ENCODE measurements at regions not wholly inside any gene's neighbourhood (a gene's known extent, or its start where the extent isn't known, plus 50 kb on each side); places are given as distances from the start of the nearest gene placed in this dataset.

DNA sequence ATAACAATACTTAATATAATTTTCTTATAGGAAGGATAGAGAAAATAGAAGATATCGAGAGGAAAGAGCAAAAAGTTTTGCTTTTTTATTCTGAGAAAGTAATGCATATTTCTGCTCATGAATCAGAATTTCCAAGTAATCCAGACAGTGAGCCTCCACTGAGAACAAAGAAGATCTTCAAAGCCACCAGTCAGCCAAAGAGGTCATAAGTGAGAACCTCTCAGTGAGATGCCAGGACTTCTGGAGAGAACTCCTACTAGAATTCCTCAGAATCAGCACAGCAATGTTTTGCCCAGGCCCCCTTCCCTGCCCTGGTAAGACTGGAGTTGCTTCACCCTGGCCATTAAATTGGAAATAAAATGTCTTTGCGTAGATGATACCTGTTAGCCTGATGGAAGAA, 254.4 kb upstream of the FAT4 start:
- no peak overlapping the region for H3K4ac ChIP-seq (replicated peaks; ENCODE audit: insufficient read length, low read depth, low read length)
- CTCF ChIA-PET (ENCODE audit: partially characterized antibody) = no interaction called here
- no peak overlapping the region for H2BK20ac ChIP-seq (ENCODE audit: low read length)
- no peak for FAIRE-seq
- H4K8ac ChIP-seq (ENCODE audit: extremely low read depth, insufficient read depth, low read length) = no peak overlapping the region
- no peak overlapping the region for H3K9ac ChIP-seq (replicated peaks in 1 of 4; ENCODE audit: extremely low read depth in 1 of 4, low read depth in 3 of 4, low read length in 3 of 4)
- no peak overlapping the region for H3K4me2 ChIP-seq (ENCODE audit: insufficient read depth in 1 of 2, low read depth in 2 of 2, low read length in 2 of 2)
- no peak overlapping the region for H3K27ac ChIP-seq (ENCODE audit: low read depth, low read length)
- H3K4me3 ChIP-seq (ENCODE audit: extremely low read depth in 1 of 4, insufficient read depth in 2 of 4, low read depth in 3 of 4, low read length in 4 of 4) = no peak overlapping the region
- no peaks in the 10 kb centered on the region; a peak in 1 of 8 replicates for H3K36me3 ChIP-seq (ENCODE audit: control insufficient read depth in 2 of 4, insufficient read depth in 4 of 4, low read length in 3 of 4)
- H3K79me2 ChIP-seq (ENCODE audit: control insufficient read depth in 1 of 2, insufficient read depth in 2 of 2, low read length in 2 of 2) = no peaks in the 10 kb centered on the region
- no peak overlapping the region for H2BK5ac ChIP-seq (ENCODE audit: low read depth, low read length)
- DNase-seq (ENCODE audit: low read depth in 1 of 2, low spot score in 2 of 2) = no peak
- 66% methylated on average over 2 of the region's 2 CpGs; no CpG with 5 or more reads in 1 of the 2 experiments for WGBS, 2 experiments (ENCODE audit: extremely low coverage in 1 of 2, insufficient coverage in 1 of 2, insufficient read length in 1 of 2, insufficient replicate concordance in 2 of 2, low coverage in 1 of 2, low lambda C conversion rate in 2 of 2, missing lambda C conversion rate in 1 of 2)
- no peak overlapping the region for H3K56ac ChIP-seq (replicated peaks; ENCODE audit: insufficient read length, low read depth, low read length)
- H3K27me3 ChIP-seq (replicated peaks in 1 of 4; ENCODE audit: control insufficient read depth in 3 of 4, extremely low read depth in 1 of 4, insufficient read depth in 3 of 4, low read length in 3 of 4) = no peaks in the 10 kb centered on the region
- H3K4me1 ChIP-seq (replicated peaks in 1 of 4; ENCODE audit: control insufficient read depth in 3 of 4, insufficient read depth in 4 of 4, low read length in 3 of 4) = no peaks in the 10 kb centered on the region
- H3K14ac ChIP-seq (ENCODE audit: insufficient read length) = no peak overlapping the region
- H2AK5ac ChIP-seq (ENCODE audit: low read depth, low read length) = no peak overlapping the region
- no peak overlapping the region; the same call in 1 of the 2 replicates for H2AFZ ChIP-seq (ENCODE audit: low read length)
- no peak overlapping the region for H2BK120ac ChIP-seq (replicated peaks; ENCODE audit: low read depth, low read length)
- no peak overlapping the region for H4K5ac ChIP-seq (ENCODE audit: insufficient read length, low read depth, low read length)
- no peak overlapping the region for H2BK12ac ChIP-seq (ENCODE audit: low read depth, low read length)
- no peaks in the 10 kb centered on the region for H3K23me2 ChIP-seq (ENCODE audit: low read depth, low read length)
- H4K20me1 ChIP-seq (replicated peaks in 1 of 2; ENCODE audit: control insufficient read depth in 1 of 2, insufficient read depth in 2 of 2, low read length in 2 of 2) = no peaks in the 10 kb centered on the region
- no peaks in the 10 kb centered on the region for H3K9me3 ChIP-seq (ENCODE audit: insufficient read depth in 2 of 2, low read depth in 1 of 2, low read length in 1 of 2)
- H4K91ac ChIP-seq (replicated peaks; ENCODE audit: insufficient read length, low read length) = no peak overlapping the region
- H3K23ac ChIP-seq (ENCODE audit: insufficient read length) = no peak overlapping the region
- H3K79me1 ChIP-seq (ENCODE audit: low read depth, low read length) = no peaks in the 10 kb centered on the region
- H2BK15ac ChIP-seq (ENCODE audit: low read length) = no peak overlapping the region
- TF ChIP-seq CBX5 (IDR thresholded peaks at IDR 0.05; ENCODE audit: low read depth, low read length) (no peak), EGR1 (IDR thresholded peaks at IDR 0.05; ENCODE audit: borderline replicate concordance, low read depth, low read length) (no peak), SAP30 (IDR thresholded peaks at IDR 0.05; ENCODE audit: insufficient read depth, insufficient replicate concordance, low read length) (no peak), RBBP5 (IDR thresholded peaks at IDR 0.05; ENCODE audit: borderline replicate concordance, low read depth, low read length) (no peak), JUN (IDR thresholded peaks at IDR 0.05; ENCODE audit: low read depth, low read length) (no peak)
- TF ChIP-seq, protein P1, sequence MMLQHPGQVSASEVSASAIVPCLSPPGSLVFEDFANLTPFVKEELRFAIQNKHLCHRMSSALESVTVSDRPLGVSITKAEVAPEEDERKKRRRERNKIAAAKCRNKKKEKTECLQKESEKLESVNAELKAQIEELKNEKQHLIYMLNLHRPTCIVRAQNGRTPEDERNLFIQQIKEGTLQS (IDR thresholded peaks at IDR 0.05; ENCODE audit: insufficient read depth, low read depth, low read length) = no peak
- POLR2A ChIA-PET (ENCODE audit: partially characterized antibody) = no interaction called here
- H3K18ac ChIP-seq (ENCODE audit: extremely low read depth, low read length) = no peak overlapping the region

Measured in H1 (cell line).